Neural progenitor cell (in vitro differentiated cells): ENCODE measurements at regions not wholly inside any gene's neighbourhood (a gene's known extent, or its start where the extent isn't known, plus 50 kb on each side); places are given as distances from the start of the nearest gene placed in this dataset.

ENCODE experiments used
- DNase-seq: peaks from one replicate; pipeline ENCODE4 v3.0.0-alpha.2; 2016; ENCODE audit warnings: low spot score
- H2AFZ ChIP-seq: fragments of 200-600 bp; sonication (generic); replicated peaks from 2 replicates; pipeline ENCODE4 v1.6.1; 2016; ENCODE audit warnings: antibody characterized with exemption
- H3F3A ChIP-seq: fragments of 200-600 bp; sonication (generic); 2 replicates; pipeline ENCODE4 v1.6.1; 2016; ENCODE audit warnings: antibody characterized with exemption, low read depth
- H3K27ac ChIP-seq: fragments of 200-600 bp; sonication (generic); 2 replicates; pipeline ENCODE4 v1.5.1; 2016; ENCODE audit warnings: mild to moderate bottlenecking
- H3K27me3 ChIP-seq: fragments of 200-600 bp; sonication (generic); 2 replicates; pipeline ENCODE4 v1.6.1; 2016; ENCODE audit warnings: mild to moderate bottlenecking, moderate library complexity
- H3K36me3 ChIP-seq: fragments of 200-600 bp; sonication (generic); 2 replicates; pipeline ENCODE4 v1.5.1; 2016
- H3K4me1 ChIP-seq: fragments of 200-600 bp; sonication (generic); 2 replicates; pipeline ENCODE4 v1.6.1; 2016; ENCODE audit warnings: mixed run types
- H3K4me2 ChIP-seq: fragments of 200-600 bp; sonication (generic); 2 replicates; pipeline ENCODE4 v1.6.1; 2016
- H3K4me3 ChIP-seq: fragments of 200-600 bp; sonication (generic); 2 replicates; pipeline ENCODE4 v1.5.1; 2016
- H3K79me2 ChIP-seq: fragments of 200-600 bp; sonication (generic); 2 replicates; pipeline ENCODE4 v1.6.1; 2016; ENCODE audit warnings: low read depth
- H3K9ac ChIP-seq: fragments of 200-600 bp; sonication (generic); 2 replicates; pipeline ENCODE4 v1.6.1; 2016
- H3K9me3 ChIP-seq: fragments of 200-600 bp; sonication (generic); 2 replicates; pipeline ENCODE4 v1.5.1; 2016; ENCODE audit warnings: low read depth
- H4K20me1 ChIP-seq: fragments of 200-600 bp; sonication (generic); 2 replicates; pipeline ENCODE4 v1.6.1; 2016; ENCODE audit warnings: low read depth
- H3K27ac Mint-ChIP-seq: 3 replicates; pipeline ENCODE4 v1.8.0; 2021; ENCODE audit warnings: mixed read lengths
- H3K27me3 Mint-ChIP-seq: 2 replicates; pipeline ENCODE4 v1.8.0; 2022; ENCODE audit warnings: low read depth, mild to moderate bottlenecking, inconsistent platforms, moderate library complexity, mixed read lengths; ENCODE audit not compliant: insufficient read depth
- H3K36me3 Mint-ChIP-seq: 3 replicates; pipeline ENCODE4 v1.8.0; 2021; ENCODE audit warnings: mixed read lengths
- H3K4me1 Mint-ChIP-seq: 3 replicates; pipeline ENCODE4 v1.8.0; 2021; ENCODE audit warnings: mixed read lengths
- H3K4me3 Mint-ChIP-seq: 3 replicates; pipeline ENCODE4 v1.8.0; 2021; ENCODE audit warnings: mild to moderate bottlenecking, moderate library complexity, mixed read lengths
- H3K9me3 Mint-ChIP-seq: 3 replicates; pipeline ENCODE4 v1.8.0; 2020; ENCODE audit warnings: mixed read lengths
- CTCF ChIP-seq: fragments of 200-600 bp; sonication (generic); IDR thresholded peaks from 2 replicates; pipeline ENCODE4 v1.5.1; 2017; ENCODE audit warnings: antibody characterized with exemption, mild to moderate bottlenecking
- EZH2 ChIP-seq: fragments of 200-600 bp; sonication (generic); IDR thresholded peaks from 2 replicates; pipeline ENCODE4 v1.6.1; 2017; ENCODE audit warnings: antibody characterized with exemption, mild to moderate bottlenecking, moderate library complexity
- EZH2phosphoT487 ChIP-seq: fragments of 200-600 bp; sonication (generic); IDR thresholded peaks from 2 replicates; pipeline ENCODE4 v1.6.1; 2017; ENCODE audit warnings: antibody characterized with exemption

GRCh38 chr3:187568171-187568570 is 102.0 kb downstream of the SST start:
- H4K20me1 ChIP-seq, result no peaks in the 10 kb centered on the region
- no peaks in the 10 kb centered on the region for H3K79me2 ChIP-seq
- H2AFZ ChIP-seq, result no peak overlapping the region
- H3K36me3 Mint-ChIP-seq, result no peaks in the 10 kb centered on the region
- TF ChIP-seq EZH2, result no peak
- no peak for TF ChIP-seq CTCF
- no peak for TF ChIP-seq EZH2phosphoT487
- H3K9ac ChIP-seq, result no peak overlapping the region
- no peaks in the 10 kb centered on the region for H3K36me3 ChIP-seq
- H3K4me1 ChIP-seq, result peaks cover 38% of the 10 kb centered on the region
- H3K27me3 ChIP-seq, result no peaks in the 10 kb centered on the region
- no peak overlapping the region for H3K27ac Mint-ChIP-seq
- no peaks in the 10 kb centered on the region for H3K9me3 Mint-ChIP-seq
- DNase-seq, result no peak
- peaks cover 5% of the 10 kb centered on the region for H3K9me3 ChIP-seq
- peaks cover 21% of the 10 kb centered on the region for H3F3A ChIP-seq
- H3K4me3 Mint-ChIP-seq, result no peak overlapping the region
- H3K27ac ChIP-seq, result no peak overlapping the region
- no peaks in the 10 kb centered on the region for H3K27me3 Mint-ChIP-seq
- H3K4me3 ChIP-seq, result no peak overlapping the region
- H3K4me2 ChIP-seq, result peak overlapping the region; percentile 53
- peaks cover 22% of the 10 kb centered on the region for H3K4me1 Mint-ChIP-seq

GRCh38 chr3:187567661-187568121 is 102.5 kb downstream of the SST start:
- Histone ChIP-seq H3K36me3 (no peaks in the 10 kb centered on the region), H3K27me3 (no peaks in the 10 kb centered on the region), H3K27ac (no peak overlapping the region), H3F3A (peaks cover 21% of the 10 kb centered on the region), H3K4me1 (peaks cover 38% of the 10 kb centered on the region), H3K4me2 (peak overlapping the region; percentile 53), H2AFZ (no peak overlapping the region), H3K4me3 (no peak overlapping the region), H4K20me1 (no peaks in the 10 kb centered on the region), H3K79me2 (no peaks in the 10 kb centered on the region), H3K9me3 (peaks cover 5% of the 10 kb centered on the region), H3K9ac (no peak overlapping the region)
- no peak for DNase-seq
- Mint-ChIP-seq H3K4me1 (peaks cover 21% of the 10 kb centered on the region), H3K9me3 (no peaks in the 10 kb centered on the region), H3K4me3 (no peak overlapping the region), H3K27ac (no peak overlapping the region), H3K27me3 (no peaks in the 10 kb centered on the region), H3K36me3 (no peaks in the 10 kb centered on the region)
- TF ChIP-seq EZH2phosphoT487 (no peak), EZH2 (no peak), CTCF (no peak)

- no peak overlapping the region for H3K9ac ChIP-seq
- Mint-ChIP-seq H3K4me3 (no peak overlapping the region), H3K27ac (no peak overlapping the region), H3K9me3 (peaks cover 2% of the 10 kb centered on the region), H3K27me3 (no peaks in the 10 kb centered on the region), H3K4me1 (peaks cover 16% of the 10 kb centered on the region), H3K36me3 (no peaks in the 10 kb centered on the region)
- H3K4me1 ChIP-seq, result peaks cover 38% of the 10 kb centered on the region
- H3K4me2 ChIP-seq, result peak overlapping the region; percentile 30
- H3K9me3 ChIP-seq, result peaks cover 5% of the 10 kb centered on the region
- no peak overlapping the region for H2AFZ ChIP-seq
- TF ChIP-seq EZH2, result no peak
- TF ChIP-seq EZH2phosphoT487, result no peak
- TF ChIP-seq CTCF, result no peak
- H3K4me3 ChIP-seq, result no peak overlapping the region
- no peaks in the 10 kb centered on the region for H3K27me3 ChIP-seq
- H3K79me2 ChIP-seq, result no peaks in the 10 kb centered on the region
- no peaks in the 10 kb centered on the region for H4K20me1 ChIP-seq
- DNase-seq, result no peak
- H3F3A ChIP-seq, result peaks cover 21% of the 10 kb centered on the region
- H3K27ac ChIP-seq, result no peak overlapping the region
- no peaks in the 10 kb centered on the region for H3K36me3 ChIP-seq
Observed at GRCh38 chr3:187567021-187567420, 103.2 kb downstream of the SST start.
